ENCODE measurements at regions not wholly inside any gene's neighbourhood (a gene's known extent, or its start where the extent isn't known, plus 50 kb on each side); places are given as distances from the start of the nearest gene placed in this dataset.

GRCh38 chr6:66771626-66772025 lies 1064.6 kb upstream of the EYS start:
- H3K4me3 ChIP-seq (ENCODE audit: low read depth, low read length), result no peak overlapping the region
- H3K27ac ChIP-seq, result no peak overlapping the region
- H3K9me3 ChIP-seq (ENCODE audit: severe bottlenecking), result no peaks in the 10 kb centered on the region
- no peak for DNase-seq
- no peak for TF ChIP-seq CTCF (IDR thresholded peaks at IDR 0.05; ENCODE audit: low read depth, low read length)
- H3K27me3 ChIP-seq (ENCODE audit: insufficient read depth, low read depth, severe bottlenecking), result no peaks in the 10 kb centered on the region
- H3K36me3 ChIP-seq, result no peaks in the 10 kb centered on the region

- Histone ChIP-seq H3K36me3 (no peaks in the 10 kb centered on the region), H3K27ac (no peak overlapping the region), H3K27me3 (ENCODE audit: insufficient read depth, low read depth, severe bottlenecking) (no peaks in the 10 kb centered on the region), H3K4me3 (ENCODE audit: low read depth, low read length) (no peak overlapping the region), H3K9me3 (ENCODE audit: severe bottlenecking) (no peaks in the 10 kb centered on the region)
- no peak for TF ChIP-seq CTCF (IDR thresholded peaks at IDR 0.05; ENCODE audit: low read depth, low read length)
- no peak for DNase-seq
Measured at GRCh38 chr6:66751630-66752029, 1044.6 kb upstream of the EYS start.

- no peak for DNase-seq
- Histone ChIP-seq H3K27me3 (ENCODE audit: insufficient read depth, low read depth, severe bottlenecking) (no peaks in the 10 kb centered on the region), H3K9me3 (ENCODE audit: severe bottlenecking) (no peaks in the 10 kb centered on the region), H3K36me3 (no peaks in the 10 kb centered on the region), H3K4me3 (ENCODE audit: low read depth, low read length) (no peak overlapping the region), H3K27ac (no peak overlapping the region)
- TF ChIP-seq CTCF (IDR thresholded peaks at IDR 0.05; ENCODE audit: low read depth, low read length), result no peak
Measured at GRCh38 chr6:66740346-66740745, 1033.3 kb upstream of the EYS start.

GRCh38 chr6:66735106-66735890 lies 1028.3 kb upstream of the EYS start:
- Histone ChIP-seq H3K36me3 (no peaks in the 10 kb centered on the region), H3K27me3 (ENCODE audit: insufficient read depth, low read depth, severe bottlenecking) (no peaks in the 10 kb centered on the region), H3K27ac (no peak overlapping the region), H3K4me3 (ENCODE audit: low read depth, low read length) (no peak overlapping the region), H3K9me3 (ENCODE audit: severe bottlenecking) (no peaks in the 10 kb centered on the region)
- no peak for TF ChIP-seq CTCF (IDR thresholded peaks at IDR 0.05; ENCODE audit: low read depth, low read length)
- DNase-seq, result no peak

GRCh38 chr6:66731310-66731709 lies 1024.3 kb upstream of the EYS start:
- H3K27me3 ChIP-seq (ENCODE audit: insufficient read depth, low read depth, severe bottlenecking), result no peaks in the 10 kb centered on the region
- H3K4me3 ChIP-seq (ENCODE audit: low read depth, low read length), result no peak overlapping the region
- no peak for TF ChIP-seq CTCF (IDR thresholded peaks at IDR 0.05; ENCODE audit: low read depth, low read length)
- H3K9me3 ChIP-seq (ENCODE audit: severe bottlenecking), result no peaks in the 10 kb centered on the region
- DNase-seq, result no peak
- no peaks in the 10 kb centered on the region for H3K36me3 ChIP-seq
- H3K27ac ChIP-seq, result no peak overlapping the region

- no peak for TF ChIP-seq CTCF (IDR thresholded peaks at IDR 0.05; ENCODE audit: low read depth, low read length)
- no peaks in the 10 kb centered on the region for H3K36me3 ChIP-seq
- H3K9me3 ChIP-seq (ENCODE audit: severe bottlenecking), result no peaks in the 10 kb centered on the region
- H3K27me3 ChIP-seq (ENCODE audit: insufficient read depth, low read depth, severe bottlenecking), result no peaks in the 10 kb centered on the region
- no peak overlapping the region for H3K4me3 ChIP-seq (ENCODE audit: low read depth, low read length)
- DNase-seq, result no peak
- H3K27ac ChIP-seq, result no peak overlapping the region
Measured at GRCh38 chr6:66725670-66726069, 1018.6 kb upstream of the EYS start.
